Cardiac fibroblast (primary cell): ENCODE measurements at regions not wholly inside any gene's neighbourhood (a gene's known extent, or its start where the extent isn't known, plus 50 kb on each side); places are given as distances from the start of the nearest gene placed in this dataset.

Source experiments
- DNase-seq, 2 donors: peaks; one replicate each; pipeline versions ENCODE4 v3.0.0 to v3.0.0-alpha.2; 2010; ENCODE audit warnings: low read depth in 2 of 2
- H3K4me3 ChIP-seq, 2 donors: replicated peaks in 1 of 2; 1 replicate in 1 of 2; 2 replicates in 1 of 2; pipeline ENCODE4 v1.5.1; 2011; ENCODE audit warnings: low read depth in 2 of 2, low read length in 2 of 2, mild to moderate bottlenecking in 2 of 2, moderate library complexity in 1 of 2
- CTCF ChIP-seq: IDR thresholded peaks from one replicate; pipeline ENCODE4 v1.5.1; 2011; ENCODE audit warnings: low read depth, mild to moderate bottlenecking, low read length, inconsistent platforms

- H3K4me3 ChIP-seq, result no peak overlapping the region
- no peak for DNase-seq
- TF ChIP-seq CTCF, result no peak
Measured at GRCh38 chr13:87259479-87260083, 411.6 kb upstream of the SLITRK5 start.

GRCh38 chr13:87274209-87274819 is 396.9 kb upstream of the SLITRK5 start:
- peak; percentile 19 for TF ChIP-seq CTCF
- no peak overlapping the region for H3K4me3 ChIP-seq
- DNase-seq, result peak; percentile 23 to 43

GRCh38 chr13:87280139-87280538 is 391.0 kb upstream of the SLITRK5 start:
- no peak for TF ChIP-seq CTCF
- H3K4me3 ChIP-seq, result no peak overlapping the region
- DNase-seq, result no peak

- no peak overlapping the region for H3K4me3 ChIP-seq
- no peak for DNase-seq
- no peak for TF ChIP-seq CTCF
Measured at GRCh38 chr13:87287721-87288120, 383.4 kb upstream of the SLITRK5 start.

- TF ChIP-seq CTCF, result no peak
- DNase-seq, result no peak
- no peak overlapping the region for H3K4me3 ChIP-seq
Measured at GRCh38 chr13:87295636-87296035, 375.5 kb upstream of the SLITRK5 start.

GRCh38 chr13:87302034-87302433 is 369.1 kb upstream of the SLITRK5 start:
- no peak for DNase-seq
- TF ChIP-seq CTCF, result no peak
- no peak overlapping the region for H3K4me3 ChIP-seq

GRCh38 chr13:87302931-87303330 is 368.2 kb upstream of the SLITRK5 start:
- no peak for TF ChIP-seq CTCF
- DNase-seq, result no peak
- no peak overlapping the region for H3K4me3 ChIP-seq
